Glutamatergic neuron (in vitro differentiated cells): ENCODE measurements at regions not wholly inside any gene's neighbourhood (a gene's known extent, or its start where the extent isn't known, plus 50 kb on each side); places are given as distances from the start of the nearest gene placed in this dataset.
A peak's percentile ranks its signal among the peaks of the same experiment; 100 is the strongest.

Experiments used
- DNase-seq: peaks from one replicate; pipeline ENCODE4 v3.0.0; 2022
- H3K27ac Mint-ChIP-seq: one replicate; pipeline ENCODE4 v1.8.0; 2020; ENCODE audit warnings: mild to moderate bottlenecking, mixed read lengths, inconsistent platforms; ENCODE audit not compliant: unreplicated experiment
- H3K27me3 Mint-ChIP-seq: one replicate; pipeline ENCODE4 v1.8.0; 2020; ENCODE audit warnings: mild to moderate bottlenecking, moderate library complexity, mixed read lengths, inconsistent platforms; ENCODE audit not compliant: unreplicated experiment
- H3K36me3 Mint-ChIP-seq: one replicate; pipeline ENCODE4 v1.8.0; 2020; ENCODE audit warnings: mild to moderate bottlenecking, mixed read lengths, inconsistent platforms; ENCODE audit not compliant: unreplicated experiment
- H3K4me1 Mint-ChIP-seq: one replicate; pipeline ENCODE4 v1.8.0; 2020; ENCODE audit warnings: mild to moderate bottlenecking, low read depth, mixed read lengths, inconsistent platforms; ENCODE audit not compliant: unreplicated experiment
- H3K4me3 Mint-ChIP-seq: one replicate; pipeline ENCODE4 v1.8.0; 2020; ENCODE audit warnings: mild to moderate bottlenecking, mixed read lengths, inconsistent platforms; ENCODE audit not compliant: unreplicated experiment
- H3K9me3 Mint-ChIP-seq: one replicate; pipeline ENCODE4 v1.8.0; 2020; ENCODE audit warnings: mild to moderate bottlenecking, moderate library complexity, mixed read lengths, inconsistent platforms; ENCODE audit not compliant: unreplicated experiment
- CTCF ChIP-seq: fragments of 200-600 bp; sonication (generic); IDR thresholded peaks from one replicate; pipeline ENCODE4 v1.5.0; 2021; ENCODE audit not compliant: partially characterized antibody, unreplicated experiment

- DNase-seq: no peak
- H3K27ac Mint-ChIP-seq: no peak overlapping the region
- no peak for TF ChIP-seq CTCF
- no peaks in the 10 kb centered on the region for H3K9me3 Mint-ChIP-seq
- H3K4me1 Mint-ChIP-seq: peaks cover 8% of the 10 kb centered on the region
- H3K36me3 Mint-ChIP-seq: no peaks in the 10 kb centered on the region
- H3K4me3 Mint-ChIP-seq: no peak overlapping the region
- H3K27me3 Mint-ChIP-seq: no peaks in the 10 kb centered on the region
Observed at GRCh38 chr9:99725852-99726251, 95.8 kb upstream of the NR4A3 start.

- DNase-seq: peak; percentile 17
- no peak for TF ChIP-seq CTCF
- Mint-ChIP-seq H3K4me1 (peaks cover 8% of the 10 kb centered on the region), H3K4me3 (no peak overlapping the region), H3K36me3 (no peaks in the 10 kb centered on the region), H3K9me3 (no peaks in the 10 kb centered on the region), H3K27me3 (no peaks in the 10 kb centered on the region), H3K27ac (no peak overlapping the region)
Observed at GRCh38 chr9:99726758-99727157, 94.9 kb upstream of the NR4A3 start.

- Mint-ChIP-seq H3K36me3 (no peaks in the 10 kb centered on the region), H3K9me3 (no peaks in the 10 kb centered on the region), H3K27me3 (no peaks in the 10 kb centered on the region), H3K4me1 (peaks cover 8% of the 10 kb centered on the region), H3K27ac (no peak overlapping the region), H3K4me3 (no peak overlapping the region)
- no peak for DNase-seq
- TF ChIP-seq CTCF: no peak
Observed at GRCh38 chr9:99730062-99730461, 91.6 kb upstream of the NR4A3 start.

GRCh38 chr9:99731950-99732349, 89.7 kb upstream of the NR4A3 start:
- no peak overlapping the region for H3K27ac Mint-ChIP-seq
- DNase-seq: no peak
- H3K4me1 Mint-ChIP-seq: peaks cover 2% of the 10 kb centered on the region
- H3K4me3 Mint-ChIP-seq: no peak overlapping the region
- H3K27me3 Mint-ChIP-seq: no peaks in the 10 kb centered on the region
- H3K9me3 Mint-ChIP-seq: no peaks in the 10 kb centered on the region
- no peak for TF ChIP-seq CTCF
- H3K36me3 Mint-ChIP-seq: no peaks in the 10 kb centered on the region

GRCh38 chr9:99732715-99733114, 89.0 kb upstream of the NR4A3 start:
- Mint-ChIP-seq H3K27ac (no peak overlapping the region), H3K9me3 (no peaks in the 10 kb centered on the region), H3K4me3 (no peak overlapping the region), H3K36me3 (no peaks in the 10 kb centered on the region), H3K27me3 (no peaks in the 10 kb centered on the region), H3K4me1 (peaks cover 2% of the 10 kb centered on the region)
- no peak for TF ChIP-seq CTCF
- DNase-seq: no peak
